ENCODE measurements at regions not wholly inside any gene's neighbourhood (a gene's known extent, or its start where the extent isn't known, plus 50 kb on each side); places are given as distances from the start of the nearest gene placed in this dataset.
"Not testable (repeated sequence)": the region's sequence is repeated elsewhere in the genome, so short reads cannot be mapped to it uniquely, and the experiment has no call there.

- DNase-seq (ENCODE audit: low spot score) = not testable (repeated sequence)
Observed at GRCh38 chr5:43818394-43818793, 215.4 kb downstream of the NNT start.

GRCh38 chr5:43815497-43815896 is 212.5 kb downstream of the NNT start:
- no peak for DNase-seq (ENCODE audit: low spot score)

GRCh38 chr5:43804723-43805122 is 201.7 kb downstream of the NNT start:
- DNase-seq (ENCODE audit: low spot score) = no peak

- no peak for DNase-seq (ENCODE audit: low spot score)
Observed at GRCh38 chr5:43804041-43804440, 201.1 kb downstream of the NNT start.

- DNase-seq (ENCODE audit: low spot score) = no peak
Observed at GRCh38 chr5:43802651-43803050, 199.7 kb downstream of the NNT start.

- no peak for DNase-seq (ENCODE audit: low spot score)
Observed at GRCh38 chr5:43802119-43802518, 199.1 kb downstream of the NNT start.

- DNase-seq (ENCODE audit: low spot score) = no peak
Observed at GRCh38 chr5:43798740-43799139, 195.8 kb downstream of the NNT start.

- DNase-seq (ENCODE audit: low spot score) = not testable (repeated sequence)
Observed at GRCh38 chr5:43791880-43792279, 188.9 kb downstream of the NNT start.

- DNase-seq (ENCODE audit: low spot score) = no peak
Observed at GRCh38 chr5:43785198-43785597, 182.2 kb downstream of the NNT start.

- DNase-seq (ENCODE audit: low spot score) = no peak
Observed at GRCh38 chr5:43780586-43780985, 177.6 kb downstream of the NNT start.

GRCh38 chr5:43774881-43775399 is 172.0 kb downstream of the NNT start:
- no peak for DNase-seq (ENCODE audit: low spot score)

- no peak for DNase-seq (ENCODE audit: low spot score)
Observed at GRCh38 chr5:43773478-43773844, 170.5 kb downstream of the NNT start.

- no peak for DNase-seq (ENCODE audit: low spot score)
Observed at GRCh38 chr5:43772764-43773477, 169.9 kb downstream of the NNT start.

- no peak for DNase-seq (ENCODE audit: low spot score)
Observed at GRCh38 chr5:43772458-43772763, 169.4 kb downstream of the NNT start.

GRCh38 chr5:43771611-43772031 is 168.6 kb downstream of the NNT start:
- no peak for DNase-seq (ENCODE audit: low spot score)

GRCh38 chr5:43769571-43770355 is 166.8 kb downstream of the NNT start:
- no peak for DNase-seq (ENCODE audit: low spot score)

Data from ecto neural progenitor cell (in vitro differentiated cells).